ENCODE measurements at regions not wholly inside any gene's neighbourhood (a gene's known extent, or its start where the extent isn't known, plus 50 kb on each side); places are given as distances from the start of the nearest gene placed in this dataset.

DNA sequence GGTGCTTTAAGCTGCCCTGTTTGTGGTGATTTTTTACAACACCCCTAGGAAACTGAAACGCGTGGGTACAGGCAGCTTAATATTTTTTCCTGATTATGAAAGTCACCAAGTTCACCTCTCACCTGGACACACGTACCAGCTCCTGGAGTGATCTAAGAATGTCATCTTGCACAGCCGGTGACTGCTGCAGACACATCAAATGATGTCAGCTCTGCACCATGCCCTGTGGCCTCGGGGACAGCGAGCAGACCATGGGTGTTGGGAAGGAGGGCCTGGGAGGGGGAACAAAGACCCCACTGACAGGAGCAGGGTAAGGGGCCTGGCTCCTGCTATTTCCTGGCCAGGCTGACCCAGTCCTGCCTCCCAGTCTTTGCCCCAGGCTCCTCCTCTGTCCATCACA, 272.7 kb downstream of the PARN start:
- peaks cover 38% of the 10 kb centered on the region for H3K4me1 ChIP-seq
- no peaks in the 10 kb centered on the region for H3K36me3 ChIP-seq
- WGBS = 80% methylated on average over 6 of the region's 6 CpGs
- no peak for DNase-seq (ENCODE audit: low spot score in 2 of 2)
- H3K9me3 ChIP-seq = no peaks in the 10 kb centered on the region
- H3K27ac ChIP-seq = no peak overlapping the region
- TF ChIP-seq POLR2A (IDR thresholded peaks at IDR 0.05) = no peak
- no peak for TF ChIP-seq POLR2AphosphoS5 (IDR thresholded peaks at IDR 0.05)
- no peak for TF ChIP-seq CTCF (IDR thresholded peaks at IDR 0.05)
- TF ChIP-seq EP300 (IDR thresholded peaks at IDR 0.05) = no peak
- no peaks in the 10 kb centered on the region for H3K27me3 ChIP-seq
- no peak overlapping the region for H3K4me3 ChIP-seq

- no peaks in the 10 kb centered on the region for H3K9me3 ChIP-seq
- no peak overlapping the region for H3K27ac ChIP-seq
- no peak for TF ChIP-seq POLR2AphosphoS5 (IDR thresholded peaks at IDR 0.05)
- no peak for TF ChIP-seq POLR2A (IDR thresholded peaks at IDR 0.05)
- TF ChIP-seq EP300 (IDR thresholded peaks at IDR 0.05) = no peak
- no peak for TF ChIP-seq CTCF (IDR thresholded peaks at IDR 0.05)
- no peak for DNase-seq (ENCODE audit: low spot score in 2 of 2)
- WGBS = 75% methylated on average over 11 of the region's 11 CpGs
- no peaks in the 10 kb centered on the region for H3K27me3 ChIP-seq
- no peaks in the 10 kb centered on the region for H3K36me3 ChIP-seq
- H3K4me3 ChIP-seq = no peak overlapping the region
- H3K4me1 ChIP-seq = peaks cover 38% of the 10 kb centered on the region
Measured at GRCh38 chr16:14356064-14356463, 274.0 kb downstream of the PARN start.

- Histone ChIP-seq H3K36me3 (no peaks in the 10 kb centered on the region), H3K27me3 (no peaks in the 10 kb centered on the region), H3K27ac (no peak overlapping the region), H3K4me1 (peaks cover 35% of the 10 kb centered on the region), H3K9me3 (no peaks in the 10 kb centered on the region), H3K4me3 (no peak overlapping the region)
- no peak for DNase-seq (ENCODE audit: low spot score in 2 of 2)
- WGBS = 25% methylated on average over 10 of the region's 10 CpGs
- TF ChIP-seq POLR2AphosphoS5 (IDR thresholded peaks at IDR 0.05) (no peak), CTCF (IDR thresholded peaks at IDR 0.05) (no peak), POLR2A (IDR thresholded peaks at IDR 0.05) (no peak), EP300 (IDR thresholded peaks at IDR 0.05) (no peak)
Measured at GRCh38 chr16:14354561-14355351, 275.3 kb downstream of the PARN start.

DNA sequence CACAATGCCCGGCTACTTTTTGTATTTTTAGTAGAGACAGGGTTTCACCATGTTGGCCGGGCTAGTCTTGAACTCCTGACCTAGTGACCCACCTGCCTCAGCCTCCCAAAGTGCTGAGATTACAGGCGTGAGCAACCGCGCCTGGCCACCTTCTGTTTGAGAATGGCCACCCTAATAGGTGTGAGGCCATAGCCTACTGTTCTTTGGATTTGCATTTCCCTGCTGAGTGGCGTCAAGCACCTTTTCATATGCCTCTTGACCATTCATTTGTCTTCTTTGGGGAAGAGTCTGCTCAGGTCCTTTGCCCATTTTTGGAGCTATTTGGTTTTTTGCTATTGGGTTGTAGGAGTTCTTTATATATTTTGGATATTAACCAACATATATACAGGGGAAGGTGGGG, 276.7 kb downstream of the PARN start:
- Histone ChIP-seq H3K27ac (no peak overlapping the region), H3K4me1 (peaks cover 22% of the 10 kb centered on the region), H3K27me3 (no peaks in the 10 kb centered on the region), H3K9me3 (no peaks in the 10 kb centered on the region), H3K4me3 (no peak overlapping the region), H3K36me3 (no peaks in the 10 kb centered on the region)
- 88% methylated on average over 3 of the region's 6 CpGs for WGBS
- no peak for DNase-seq (ENCODE audit: low spot score in 2 of 2)
- TF ChIP-seq POLR2AphosphoS5 (IDR thresholded peaks at IDR 0.05) = no peak
- TF ChIP-seq EP300 (IDR thresholded peaks at IDR 0.05) = no peak
- TF ChIP-seq CTCF (IDR thresholded peaks at IDR 0.05) = no peak
- no peak for TF ChIP-seq POLR2A (IDR thresholded peaks at IDR 0.05)

GRCh38 chr16:14351647-14352046, 278.4 kb downstream of the PARN start:
- no peak for DNase-seq (ENCODE audit: low spot score in 2 of 2)
- Histone ChIP-seq H3K36me3 (no peaks in the 10 kb centered on the region), H3K27me3 (no peaks in the 10 kb centered on the region), H3K4me1 (peaks cover 21% of the 10 kb centered on the region), H3K9me3 (no peaks in the 10 kb centered on the region), H3K4me3 (no peak overlapping the region), H3K27ac (no peak overlapping the region)
- no peak for TF ChIP-seq POLR2A (IDR thresholded peaks at IDR 0.05)
- no peak for TF ChIP-seq CTCF (IDR thresholded peaks at IDR 0.05)
- no peak for TF ChIP-seq EP300 (IDR thresholded peaks at IDR 0.05)
- TF ChIP-seq POLR2AphosphoS5 (IDR thresholded peaks at IDR 0.05) = no peak
- 76% methylated on average over 6 of the region's 6 CpGs for WGBS

Data from suprapubic skin (tissue), 4 donors.